GM21390 (cell line): ENCODE measurements at regions not wholly inside any gene's neighbourhood (a gene's known extent, or its start where the extent isn't known, plus 50 kb on each side); places are given as distances from the start of the nearest gene placed in this dataset.

Source experiments
- ATAC-seq: cut with Tn5 transposase; IDR thresholded peaks from one replicate; pipeline ENCODE4 v1.9.1; 2021; ENCODE audit not compliant: unreplicated experiment

DNA sequence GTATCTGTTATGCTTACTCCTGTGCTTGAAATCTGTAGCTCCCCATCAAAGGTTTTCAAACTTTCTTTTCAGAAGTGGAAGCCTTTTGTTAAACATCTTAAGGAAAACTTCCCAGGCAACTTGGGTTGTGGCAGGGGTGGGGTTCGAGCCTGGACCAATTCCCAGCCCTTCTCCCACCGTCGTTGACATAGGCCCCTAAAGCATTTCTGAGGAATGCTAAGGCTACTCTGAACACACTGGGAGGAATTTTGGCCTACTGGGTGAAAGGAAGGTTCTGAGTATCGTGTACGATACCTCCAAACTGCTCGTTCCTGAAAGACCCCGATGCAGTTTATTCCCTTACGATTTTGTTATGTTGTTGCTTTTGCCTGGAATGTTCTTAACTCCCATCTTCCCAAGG, 56.1 kb upstream of the PMFBP1 start:
- no peak for ATAC-seq

DNA sequence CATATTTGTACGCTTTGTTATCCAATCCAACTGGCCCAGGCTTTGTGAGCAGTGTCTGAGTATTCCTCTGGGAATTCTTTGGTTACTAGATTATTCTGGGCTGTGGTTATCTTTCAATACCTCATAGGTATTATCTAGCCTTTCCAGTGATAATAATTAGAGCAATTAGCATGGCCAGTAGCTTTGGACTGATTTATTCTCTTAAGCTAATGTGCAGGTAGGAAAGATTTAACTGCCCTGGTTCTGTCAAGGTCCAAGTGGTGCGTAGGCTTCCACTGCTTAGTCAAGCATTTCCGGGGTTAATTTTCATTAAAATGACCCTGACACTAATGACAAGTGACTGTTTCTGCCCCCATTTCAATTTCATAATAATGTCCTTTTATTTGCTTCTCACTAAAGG, 54.2 kb upstream of the PMFBP1 start:
- ATAC-seq, result no peak

GRCh38 chr16:72224260-72224768, 52.4 kb upstream of the PMFBP1 start:
- no peak for ATAC-seq

- no peak for ATAC-seq
These were observed 50.5 kb upstream of the PMFBP1 start for GRCh38 chr16:72222503-72222902.
